Erythroblast (primary cell): ENCODE measurements at regions not wholly inside any gene's neighbourhood (a gene's known extent, or its start where the extent isn't known, plus 50 kb on each side); places are given as distances from the start of the nearest gene placed in this dataset.

Experiments used
- GATA1 ChIP-seq: IDR thresholded peaks from 2 replicates; pipeline ENCODE4 v1.6.1; 2011; ENCODE audit warnings: low read depth, mild to moderate bottlenecking, control low read depth, low read length, moderate library complexity
- POLR2A ChIP-seq: IDR thresholded peaks from 2 replicates; pipeline ENCODE4 v1.6.1; 2011; ENCODE audit warnings: mild to moderate bottlenecking, low read length

DNA sequence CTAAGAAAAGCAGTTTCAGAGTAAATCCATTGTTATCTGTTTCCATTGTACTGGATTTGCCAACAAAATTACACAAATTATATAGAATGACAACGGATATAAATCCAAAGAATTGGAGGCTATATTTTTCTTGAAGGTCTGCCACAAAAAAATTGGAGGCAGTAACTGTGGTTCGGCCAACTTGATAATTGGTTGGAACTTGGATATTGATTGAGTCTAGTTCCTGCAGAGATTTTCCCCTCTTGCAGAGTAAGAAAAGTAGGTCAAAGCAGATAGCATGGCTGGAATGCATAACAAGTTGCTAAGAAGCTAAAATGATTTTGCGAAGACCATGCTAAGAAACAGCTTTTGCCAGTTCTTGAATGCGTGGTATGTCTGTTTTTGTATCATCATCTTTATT lies 269.6 kb upstream of the CFAP20DC start:
- TF ChIP-seq POLR2A (no peak), GATA1 (no peak)
